RWPE2 (cell line): ENCODE measurements at regions not wholly inside any gene's neighbourhood (a gene's known extent, or its start where the extent isn't known, plus 50 kb on each side); places are given as distances from the start of the nearest gene placed in this dataset.
A peak's percentile ranks its signal among the peaks of the same experiment; 100 is the strongest.

Experiments
- ATAC-seq: fragments of 200-7000 bp; cut with Tn5 transposase; 3 replicates; pipeline ENCODE4 v1.9.1; 2021; ENCODE audit warnings: low read depth
- DNase-seq: peaks from one replicate; pipeline ENCODE4 v3.0.0-alpha.2; 2020; ENCODE audit warnings: low spot score
- H3K27ac ChIP-seq: fragments of 450-650 bp; 2 replicates; pipeline ENCODE4 v1.5.1; 2017; ENCODE audit warnings: mild to moderate bottlenecking; ENCODE audit not compliant: poor library complexity, severe bottlenecking
- H3K27me3 ChIP-seq: fragments of 250-450 bp; sonication (Bioruptor Pico); 2 replicates; pipeline ENCODE4 v1.5.1; 2021; ENCODE audit warnings: mild to moderate bottlenecking, moderate library complexity; ENCODE audit not compliant: insufficient read depth, poor library complexity, severe bottlenecking
- H3K36me3 ChIP-seq: fragments of 250-450 bp; sonication (Bioruptor Pico); 2 replicates; pipeline ENCODE4 v1.5.1; 2020; ENCODE audit warnings: low read depth, mild to moderate bottlenecking, moderate library complexity
- H3K4me1 ChIP-seq: fragments of 250-450 bp; sonication (Bioruptor Pico); 2 replicates; pipeline ENCODE4 v1.5.1; 2021; ENCODE audit warnings: mild to moderate bottlenecking, moderate library complexity; ENCODE audit not compliant: insufficient read depth, poor library complexity, severe bottlenecking
- H3K4me3 ChIP-seq: fragments of 250-450 bp; sonication (Bioruptor Pico); 2 replicates; pipeline ENCODE4 v1.5.1; 2021; ENCODE audit warnings: mild to moderate bottlenecking, moderate library complexity; ENCODE audit not compliant: severe bottlenecking
- H3K9me3 ChIP-seq: fragments of 250-450 bp; sonication (Bioruptor Pico); 2 replicates; pipeline ENCODE4 v1.5.1; 2021; ENCODE audit warnings: mild to moderate bottlenecking, moderate library complexity; ENCODE audit not compliant: severe bottlenecking
- CTCF ChIP-seq: fragments of 450-650 bp; IDR thresholded peaks from one replicate; pipeline ENCODE4 v1.5.1; 2017; ENCODE audit warnings: mild to moderate bottlenecking, moderate library complexity; ENCODE audit not compliant: poor library complexity, severe bottlenecking

GRCh38 chr10:58019863-58020537, 247.7 kb downstream of the IPMK start:
- TF ChIP-seq CTCF = no peak
- ATAC-seq = no peak
- H3K9me3 ChIP-seq = no peaks in the 10 kb centered on the region
- H3K4me1 ChIP-seq = peaks cover 29% of the 10 kb centered on the region
- H3K4me3 ChIP-seq = no peak overlapping the region
- DNase-seq = no peak
- H3K36me3 ChIP-seq = no peaks in the 10 kb centered on the region
- no peak overlapping the region for H3K27ac ChIP-seq
- no peaks in the 10 kb centered on the region for H3K27me3 ChIP-seq

GRCh38 chr10:58017719-58018367, 249.9 kb downstream of the IPMK start:
- H3K4me3 ChIP-seq = no peak overlapping the region
- DNase-seq (no peak), ATAC-seq (peak; percentile 81)
- TF ChIP-seq CTCF = peak; percentile 32
- no peaks in the 10 kb centered on the region for H3K27me3 ChIP-seq
- H3K27ac ChIP-seq = peak overlapping the region; percentile 45
- no peaks in the 10 kb centered on the region for H3K9me3 ChIP-seq
- H3K4me1 ChIP-seq = peaks cover 13% of the 10 kb centered on the region
- H3K36me3 ChIP-seq = no peaks in the 10 kb centered on the region

- no peak overlapping the region for H3K4me3 ChIP-seq
- DNase-seq (no peak), ATAC-seq (no peak)
- H3K36me3 ChIP-seq = no peaks in the 10 kb centered on the region
- no peak for TF ChIP-seq CTCF
- H3K27me3 ChIP-seq = no peaks in the 10 kb centered on the region
- H3K27ac ChIP-seq = no peak overlapping the region
- no peaks in the 10 kb centered on the region for H3K9me3 ChIP-seq
- H3K4me1 ChIP-seq = peaks cover 8% of the 10 kb centered on the region
Measured at GRCh38 chr10:58016614-58017013, 251.1 kb downstream of the IPMK start.

- H3K9me3 ChIP-seq = no peaks in the 10 kb centered on the region
- no peak for TF ChIP-seq CTCF
Measured at GRCh38 chr10:58014436-58014835, 253.3 kb downstream of the IPMK start.

GRCh38 chr10:58013406-58013805, 254.3 kb downstream of the IPMK start:
- H3K4me1 ChIP-seq = peaks cover 8% of the 10 kb centered on the region
- no peak overlapping the region for H3K4me3 ChIP-seq
- no peak for DNase-seq
- no peak for TF ChIP-seq CTCF
- H3K36me3 ChIP-seq = no peaks in the 10 kb centered on the region
- no peaks in the 10 kb centered on the region for H3K27me3 ChIP-seq
- H3K9me3 ChIP-seq = no peaks in the 10 kb centered on the region
- no peak for ATAC-seq
- no peak overlapping the region for H3K27ac ChIP-seq

More at GRCh38 chr10:58014436-58014835, 253.3 kb downstream of the IPMK start:
- Histone ChIP-seq H3K4me1 (peaks cover 8% of the 10 kb centered on the region), H3K4me3 (no peak overlapping the region), H3K27ac (no peak overlapping the region), H3K27me3 (no peaks in the 10 kb centered on the region), H3K36me3 (no peaks in the 10 kb centered on the region)
- DNase-seq = no peak
- ATAC-seq = no peak
